Adrenal gland (tissue), 5 donors: ENCODE measurements at regions not wholly inside any gene's neighbourhood (a gene's known extent, or its start where the extent isn't known, plus 50 kb on each side); places are given as distances from the start of the nearest gene placed in this dataset.

Source experiments
- CTCF ChIP-seq, 6 experiments: fragments of 450-650 bp in 4 of 6; fragments of 200-600 bp in 2 of 6; sonication (generic) in 1 of 6; IDR thresholded peaks; 1 replicate in 5 of 6; 2 replicates in 1 of 6; pipeline versions ENCODE4 v1.5.1 to v1.8.0; 2016 to 2021; ENCODE audit warnings: antibody characterized with exemption in 6 of 6, mild to moderate bottlenecking in 2 of 6, moderate library complexity in 1 of 6
- POLR2A ChIP-seq, 2 donors: fragments of 450-650 bp; IDR thresholded peaks; one replicate each; pipeline ENCODE4 v1.6.1; 2017; ENCODE audit warnings: antibody characterized with exemption in 2 of 2, mild to moderate bottlenecking in 2 of 2, moderate library complexity in 1 of 2
- donor health status: DM: no; HTN: no; CAD: no.

GRCh38 chrX:94252211-94252610 is 578.2 kb downstream of the FAM133A start:
- TF ChIP-seq CTCF (IDR thresholded peaks at IDR 0.05) (no peak), POLR2A (IDR thresholded peaks at IDR 0.05) (no peak)
